ENCODE measurements at regions not wholly inside any gene's neighbourhood (a gene's known extent, or its start where the extent isn't known, plus 50 kb on each side); places are given as distances from the start of the nearest gene placed in this dataset.
A peak's percentile ranks its signal among the peaks of the same experiment; 100 is the strongest.
"Not testable (repeated sequence)": the region's sequence is repeated elsewhere in the genome, so short reads cannot be mapped to it uniquely, and the experiment has no call there.

GRCh38 chr4:120000591-120001296 is 65.9 kb downstream of the MAD2L1 start:
- no peak for DNase-seq
- Histone ChIP-seq H3K79me1 (ENCODE audit: low read depth in 1 of 2, low read length in 2 of 2) (no peaks in the 10 kb centered on the region), H4K8ac (ENCODE audit: low read depth in 2 of 2, low read length in 2 of 2) (no peak overlapping the region), H4K5ac (ENCODE audit: low read depth, low read length) (no peak overlapping the region), H3K9ac (ENCODE audit: low read depth, low read length) (no peak overlapping the region), H3K4me2 (ENCODE audit: low read depth, low read length) (no peak overlapping the region), H4K91ac (ENCODE audit: insufficient read depth, low read depth, low read length) (no peak overlapping the region), H3K18ac (ENCODE audit: low read depth, low read length) (no peak overlapping the region), H3K23ac (ENCODE audit: low read depth, low read length) (no peak overlapping the region), H3K36me3 (ENCODE audit: control insufficient read depth, insufficient read depth, low read length) (no peaks in the 10 kb centered on the region), H4K20me1 (ENCODE audit: insufficient read depth, low read length) (no peaks in the 10 kb centered on the region), H3K4me1 (ENCODE audit: control insufficient read depth, insufficient read depth, low read length) (no peaks in the 10 kb centered on the region), H3K9me1 (ENCODE audit: insufficient read depth, low read length) (no peaks in the 10 kb centered on the region), H3K4ac (ENCODE audit: low read depth, low read length) (no peak overlapping the region), H3K27ac (ENCODE audit: insufficient read depth, low read length) (no peak overlapping the region), H3K56ac (ENCODE audit: extremely low read depth, insufficient read depth, low read length) (no peak overlapping the region), H3K14ac (replicated peaks; ENCODE audit: low read depth, low read length) (no peak overlapping the region), H3K4me3 (ENCODE audit: insufficient read depth, low read depth, low read length) (no peak overlapping the region), H3K27me3 (ENCODE audit: control insufficient read depth, insufficient read depth, low read length) (no peaks in the 10 kb centered on the region), H2AFZ (replicated peaks; ENCODE audit: low read length, poor library complexity) (no peak overlapping the region), H2BK5ac (ENCODE audit: low read depth, low read length, poor library complexity, severe bottlenecking) (no peak overlapping the region), H2BK15ac (ENCODE audit: low read depth, low read length) (no peak overlapping the region), H3K9me3 (ENCODE audit: control insufficient read depth, insufficient read depth, low read length) (no peaks in the 10 kb centered on the region), H2AK9ac (replicated peaks; ENCODE audit: low read depth, low read length, poor library complexity) (no peak overlapping the region), H2BK20ac (ENCODE audit: low read depth, low read length) (no peak overlapping the region), H2BK120ac (ENCODE audit: low read depth, low read length) (no peak overlapping the region), H2AK5ac (ENCODE audit: low read depth, low read length) (no peak overlapping the region)
- no TSS peak for BruUV-seq (replicated peaks)
- ATAC-seq (ENCODE audit: low read depth), result no peak
- in situ Hi-C loops (cut with MboI; ENCODE audit: low sequenced_read_pairs), result no loop called here
- ChIA-PET CTCF (interaction anchor here (0.6 kb wide), 1 partner anchor 472 kb away, joined by 6 read pairs; no protein-coding TSS in a partner anchor), POLR2A (ENCODE audit: unreplicated experiment) (no interaction called here)
- intact Hi-C loops (cut with micrococcal nuclease), result no loop called here
- dilution Hi-C loops (cut with HindIII; ENCODE audit: low sequenced_read_pairs, unreplicated experiment), result no loop called here
- TF ChIP-seq MXI1 (IDR thresholded peaks at IDR 0.05; ENCODE audit: borderline replicate concordance, low read depth, low read length) (no peak), CEBPB (IDR thresholded peaks at IDR 0.05; ENCODE audit: low read depth, low read length) (peak; percentile 53; the same call in 1 of the 2 replicates)
- WGBS, 2 experiments (ENCODE audit: extremely low coverage in 2 of 2, insufficient read length in 1 of 2), result no CpG with 5 or more reads among the region's 6 CpGs

DNA sequence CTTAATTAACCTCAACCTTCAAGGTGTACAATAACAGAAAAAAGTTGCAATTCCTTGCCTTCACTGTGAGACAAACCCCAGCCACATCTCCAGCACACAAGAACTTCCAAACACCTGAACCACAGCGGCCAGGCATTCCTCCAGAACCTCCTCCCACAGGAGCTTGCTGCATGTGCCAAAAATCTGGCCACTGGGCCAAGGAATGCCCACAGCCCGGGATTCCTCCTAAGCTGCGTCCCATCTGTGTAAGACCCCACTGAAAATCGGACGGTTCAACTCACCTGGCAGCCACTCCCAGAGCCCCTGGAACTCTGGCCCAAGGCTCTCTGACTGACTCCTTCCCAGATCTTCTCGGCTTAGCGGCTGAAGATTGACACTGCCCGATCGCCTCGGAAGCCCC is 70.6 kb downstream of the MAD2L1 start:
- H2BK5ac ChIP-seq (ENCODE audit: low read depth, low read length, poor library complexity, severe bottlenecking); ATAC-seq (ENCODE audit: low read depth); H3K27ac ChIP-seq (ENCODE audit: insufficient read depth, low read length); H3K27me3 ChIP-seq (ENCODE audit: control insufficient read depth, insufficient read depth, low read length); H3K9ac ChIP-seq (ENCODE audit: low read depth, low read length); H3K36me3 ChIP-seq (ENCODE audit: control insufficient read depth, insufficient read depth, low read length); H2BK20ac ChIP-seq (ENCODE audit: low read depth, low read length); H2BK15ac ChIP-seq (ENCODE audit: low read depth, low read length); H2AK9ac ChIP-seq (replicated peaks; ENCODE audit: low read depth, low read length, poor library complexity); H4K91ac ChIP-seq (ENCODE audit: insufficient read depth, low read depth, low read length); H4K8ac ChIP-seq (ENCODE audit: low read depth in 2 of 2, low read length in 2 of 2); H3K56ac ChIP-seq (ENCODE audit: extremely low read depth, insufficient read depth, low read length); H3K14ac ChIP-seq (replicated peaks; ENCODE audit: low read depth, low read length); H4K5ac ChIP-seq (ENCODE audit: low read depth, low read length); H3K79me1 ChIP-seq (ENCODE audit: low read depth in 1 of 2, low read length in 2 of 2); H3K4me2 ChIP-seq (ENCODE audit: low read depth, low read length); BruUV-seq (replicated peaks); H2AK5ac ChIP-seq (ENCODE audit: low read depth, low read length); H3K4me3 ChIP-seq (ENCODE audit: insufficient read depth, low read depth, low read length); H2BK120ac ChIP-seq (ENCODE audit: low read depth, low read length); in situ Hi-C loops (cut with MboI; ENCODE audit: low sequenced_read_pairs); H3K23ac ChIP-seq (ENCODE audit: low read depth, low read length); H4K20me1 ChIP-seq (ENCODE audit: insufficient read depth, low read length); H3K9me1 ChIP-seq (ENCODE audit: insufficient read depth, low read length); intact Hi-C loops (cut with micrococcal nuclease); H2AFZ ChIP-seq (replicated peaks; ENCODE audit: low read length, poor library complexity); H3K9me3 ChIP-seq (ENCODE audit: control insufficient read depth, insufficient read depth, low read length); DNase-seq; H3K18ac ChIP-seq (ENCODE audit: low read depth, low read length); H3K4me1 ChIP-seq (ENCODE audit: control insufficient read depth, insufficient read depth, low read length); CTCF ChIA-PET; dilution Hi-C loops (cut with HindIII; ENCODE audit: low sequenced_read_pairs, unreplicated experiment); H3K4ac ChIP-seq (ENCODE audit: low read depth, low read length); POLR2A ChIA-PET (ENCODE audit: unreplicated experiment): not testable (repeated sequence)
- WGBS, 2 experiments (ENCODE audit: extremely low coverage in 2 of 2, insufficient read length in 1 of 2), result 88% methylated on average over 3 of the region's 10 CpGs; no CpG with 5 or more reads in 1 of the 2 experiments
